ENCODE measurements at regions not wholly inside any gene's neighbourhood (a gene's known extent, or its start where the extent isn't known, plus 50 kb on each side); places are given as distances from the start of the nearest gene placed in this dataset.
"Not testable (repeated sequence)": the region's sequence is repeated elsewhere in the genome, so short reads cannot be mapped to it uniquely, and the experiment has no call there.

DNA sequence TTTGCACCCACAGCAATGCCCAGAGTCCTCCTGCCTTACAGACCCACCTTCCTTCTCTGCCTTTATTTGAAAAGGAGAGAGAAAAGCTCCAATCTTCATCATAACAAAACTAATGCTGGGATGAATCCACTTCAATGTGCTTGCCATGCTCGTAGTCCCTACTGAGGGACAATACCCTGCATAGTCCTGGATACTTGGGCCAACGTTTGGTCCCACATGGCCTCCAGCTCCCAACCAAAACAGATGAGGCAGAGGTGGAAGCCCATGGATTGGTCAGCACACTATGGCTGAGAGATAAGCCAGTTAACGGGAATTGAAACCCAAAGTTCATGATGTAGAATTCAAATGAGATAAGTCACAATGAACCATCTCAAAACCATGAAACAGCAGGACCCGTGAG, 115.8 kb downstream of the KBTBD2 start:
- TF ChIP-seq, protein P1, sequence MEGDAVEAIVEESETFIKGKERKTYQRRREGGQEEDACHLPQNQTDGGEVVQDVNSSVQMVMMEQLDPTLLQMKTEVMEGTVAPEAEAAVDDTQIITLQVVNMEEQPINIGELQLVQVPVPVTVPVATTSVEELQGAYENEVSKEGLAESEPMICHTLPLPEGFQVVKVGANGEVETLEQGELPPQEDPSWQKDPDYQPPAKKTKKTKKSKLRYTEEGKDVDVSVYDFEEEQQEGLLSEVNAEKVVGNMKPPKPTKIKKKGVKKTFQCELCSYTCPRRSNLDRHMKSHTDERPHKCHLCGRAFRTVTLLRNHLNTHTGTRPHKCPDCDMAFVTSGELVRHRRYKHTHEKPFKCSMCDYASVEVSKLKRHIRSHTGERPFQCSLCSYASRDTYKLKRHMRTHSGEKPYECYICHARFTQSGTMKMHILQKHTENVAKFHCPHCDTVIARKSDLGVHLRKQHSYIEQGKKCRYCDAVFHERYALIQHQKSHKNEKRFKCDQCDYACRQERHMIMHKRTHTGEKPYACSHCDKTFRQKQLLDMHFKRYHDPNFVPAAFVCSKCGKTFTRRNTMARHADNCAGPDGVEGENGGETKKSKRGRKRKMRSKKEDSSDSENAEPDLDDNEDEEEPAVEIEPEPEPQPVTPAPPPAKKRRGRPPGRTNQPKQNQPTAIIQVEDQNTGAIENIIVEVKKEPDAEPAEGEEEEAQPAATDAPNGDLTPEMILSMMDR (IDR thresholded peaks at IDR 0.05): not testable (repeated sequence)
- TF ChIP-seq POLR2A, EP300, POLR2AphosphoS5 (IDR thresholded peaks at IDR 0.05): not testable (repeated sequence)
